Amniotic epithelial cell (primary cell): ENCODE measurements at regions not wholly inside any gene's neighbourhood (a gene's known extent, or its start where the extent isn't known, plus 50 kb on each side); places are given as distances from the start of the nearest gene placed in this dataset.

Source experiments
- DNase-seq: peaks from one replicate; pipeline ENCODE4 v3.0.0-alpha.2; 2010; ENCODE audit warnings: low read depth

- DNase-seq: no peak
Measured at GRCh38 chr7:13293264-13294002, 606.0 kb downstream of the ARL4A start.

DNA sequence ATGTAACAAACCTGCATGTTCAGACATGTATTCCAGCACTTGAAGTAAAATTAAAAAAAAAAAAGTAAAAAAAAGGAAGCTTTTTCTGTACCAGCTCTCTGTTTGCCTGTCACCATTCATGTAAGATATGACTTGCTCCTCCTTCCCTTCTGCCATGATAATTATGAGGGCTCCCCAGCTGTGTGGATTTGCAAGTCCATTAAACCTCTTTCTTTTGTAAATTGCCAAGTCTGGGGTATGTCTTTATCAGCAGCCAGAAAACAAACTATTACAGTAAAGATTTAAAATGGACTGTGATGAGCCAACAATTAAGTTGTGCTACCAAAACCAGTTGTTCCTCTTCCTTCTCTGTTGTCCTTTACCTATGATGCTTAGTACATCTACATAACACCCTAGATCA, 619.6 kb downstream of the ARL4A start:
- DNase-seq: no peak

DNA sequence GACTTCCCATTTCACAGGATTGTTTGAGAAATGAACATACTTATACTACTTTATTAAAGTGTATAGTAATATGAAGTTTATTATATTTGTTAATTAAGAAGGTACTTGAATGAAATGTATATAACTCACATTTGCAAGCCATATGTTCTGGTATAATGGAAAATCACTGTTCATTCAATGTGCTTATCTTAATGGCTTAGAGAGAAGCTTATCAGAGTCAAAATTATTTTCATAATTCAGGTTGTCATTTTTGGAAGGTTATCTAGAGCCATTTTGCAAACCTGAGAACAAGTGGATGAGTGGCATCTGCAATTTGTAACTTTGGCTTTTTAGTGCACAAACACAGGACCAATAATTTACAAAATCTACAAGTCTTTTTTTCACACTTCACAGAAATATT, 621.0 kb downstream of the ARL4A start:
- DNase-seq: no peak

DNA sequence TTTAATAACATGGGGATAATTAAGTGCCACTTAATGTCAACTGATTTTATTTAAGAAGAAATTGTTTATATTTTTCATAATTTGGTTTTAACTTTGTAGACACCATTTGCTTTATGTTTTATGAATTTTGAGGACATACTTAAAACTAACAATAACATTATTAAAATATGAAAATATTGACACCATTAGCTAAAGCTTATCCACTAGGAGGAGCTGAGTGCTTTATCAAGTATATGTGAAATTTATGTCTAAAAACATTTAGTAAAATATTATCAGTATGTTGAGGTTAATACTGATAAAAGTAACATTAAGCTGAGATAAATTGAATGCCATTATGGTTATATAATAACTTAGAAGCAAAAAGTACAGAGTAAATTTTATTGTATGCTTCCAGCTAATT, 622.1 kb downstream of the ARL4A start:
- no peak for DNase-seq

- peak; percentile 1 for DNase-seq
Measured at GRCh38 chr7:13312307-13312706, 624.9 kb downstream of the ARL4A start.

GRCh38 chr7:13320333-13320732, 632.9 kb downstream of the ARL4A start:
- no peak for DNase-seq

DNA sequence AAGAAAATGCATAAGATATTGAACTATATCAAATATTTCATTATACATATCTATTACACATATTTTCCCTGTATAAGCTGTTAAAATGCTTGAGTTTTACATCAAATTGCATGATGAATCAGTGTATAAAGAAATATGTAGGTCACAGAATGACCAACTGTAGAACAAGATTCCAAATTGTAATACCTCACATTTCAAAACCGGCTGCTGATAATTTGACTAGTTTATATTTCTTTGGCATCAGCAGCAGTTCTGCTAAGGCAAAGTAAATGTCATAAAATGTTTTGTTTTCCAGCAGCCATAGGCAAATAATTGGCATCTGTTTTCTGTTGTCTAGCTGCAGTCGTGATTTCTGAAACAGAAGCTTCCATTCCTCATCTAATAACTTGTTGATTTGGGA, 633.9 kb downstream of the ARL4A start:
- DNase-seq: no peak

DNA sequence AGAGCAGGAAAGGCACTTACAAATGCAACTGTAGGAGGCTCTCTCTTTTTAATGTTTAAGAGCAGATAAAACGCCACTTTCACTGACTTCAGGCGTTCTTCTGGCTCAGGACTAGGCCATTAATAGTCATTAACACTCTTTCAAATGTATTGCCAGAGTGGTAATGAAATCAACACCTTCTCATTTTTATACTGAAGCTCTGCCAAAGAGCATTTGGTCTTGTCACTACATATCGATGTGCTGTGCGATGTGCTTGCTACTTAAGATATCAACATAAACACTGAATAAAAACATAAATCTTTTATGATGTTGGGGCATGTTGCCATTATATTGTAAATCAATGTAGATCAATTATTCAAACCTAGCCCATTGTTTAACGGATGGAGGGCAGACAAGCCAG, 634.7 kb downstream of the ARL4A start:
- no peak for DNase-seq

DNA sequence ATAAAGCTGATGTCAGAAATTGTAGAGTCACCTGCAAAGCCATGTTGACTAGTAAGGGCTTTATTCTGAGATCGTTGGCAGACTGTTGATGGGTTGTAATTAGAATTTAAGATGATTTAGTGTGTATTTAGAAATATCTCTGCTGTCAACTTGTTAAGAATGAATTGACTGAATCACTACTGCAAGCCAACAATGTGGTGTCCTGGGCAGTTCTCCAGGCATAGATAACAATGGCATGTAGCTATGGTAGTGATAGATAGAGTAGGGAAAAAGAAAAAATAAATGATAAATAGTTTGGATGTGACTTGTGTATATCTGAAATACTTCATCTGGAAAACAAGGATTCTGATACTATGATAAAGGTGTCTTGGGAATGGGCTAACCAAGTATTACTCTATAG, 640.2 kb downstream of the ARL4A start:
- DNase-seq: peak; percentile 60

GRCh38 chr7:13333371-13333770, 645.9 kb downstream of the ARL4A start:
- no peak for DNase-seq

- peak; percentile 10 for DNase-seq
Measured at GRCh38 chr7:13336227-13336626, 648.8 kb downstream of the ARL4A start.

DNA sequence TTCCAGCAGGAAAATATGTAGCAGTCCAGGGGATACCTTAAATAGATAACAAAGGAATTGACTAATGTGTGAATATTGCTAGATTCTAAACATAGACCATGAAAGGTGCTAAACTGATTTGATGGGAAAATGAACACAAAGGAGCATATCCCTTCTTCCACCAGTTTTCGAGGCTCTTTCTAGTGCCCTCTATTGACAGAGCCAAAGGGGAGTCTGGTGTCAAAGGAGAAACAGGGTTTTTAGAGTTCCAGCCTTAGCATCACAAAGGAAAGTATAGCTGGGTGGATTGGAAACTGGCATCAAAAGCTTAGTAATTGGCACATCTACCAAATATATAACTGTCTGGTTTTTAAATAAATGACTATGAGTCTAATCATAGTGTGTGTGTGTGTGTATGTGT, 636.8 kb downstream of the ETV1 start:
- no peak for DNase-seq

- no peak for DNase-seq
Measured at GRCh38 chr7:13359656-13360055, 629.8 kb downstream of the ETV1 start.

- DNase-seq: no peak
Measured at GRCh38 chr7:13386741-13387140, 602.7 kb downstream of the ETV1 start.

DNA sequence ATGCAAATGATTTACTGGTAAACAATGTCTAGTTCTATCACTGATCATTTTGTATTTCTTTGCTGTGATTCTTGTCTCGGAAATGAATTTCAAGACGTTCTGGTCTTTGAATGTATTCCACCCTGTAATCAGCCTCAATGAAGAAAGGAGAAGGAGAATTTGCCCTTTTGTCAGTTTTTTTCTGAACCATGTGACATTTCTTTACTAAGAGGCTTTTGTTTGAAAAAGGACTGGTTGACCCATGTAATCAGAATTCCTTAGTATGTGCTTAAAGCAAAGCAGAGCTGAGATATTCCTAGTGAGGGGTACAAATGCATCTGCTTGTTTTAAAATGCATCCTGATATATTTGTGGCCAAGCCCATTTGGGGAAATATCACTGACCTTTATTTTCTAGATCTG, 581.6 kb downstream of the ETV1 start:
- no peak for DNase-seq

DNA sequence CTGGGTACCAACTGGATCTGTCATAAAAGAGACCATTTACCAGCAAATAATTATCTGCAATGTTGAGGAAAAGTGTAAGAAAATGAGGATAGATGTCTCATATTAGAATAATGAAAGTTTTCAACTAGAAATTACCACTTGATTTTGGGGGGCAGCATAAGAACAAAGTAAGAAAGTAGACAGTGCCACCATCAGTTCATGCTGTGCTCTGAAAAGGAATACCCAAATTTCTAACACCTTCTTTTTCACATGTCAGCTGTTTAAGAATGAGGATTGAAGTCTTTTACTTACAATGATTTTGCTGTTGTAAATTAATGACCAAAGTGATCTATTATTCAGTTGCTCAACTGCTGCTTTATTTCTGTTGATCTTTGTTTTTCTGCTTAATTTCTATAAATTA, 578.3 kb downstream of the ETV1 start:
- DNase-seq: no peak

DNA sequence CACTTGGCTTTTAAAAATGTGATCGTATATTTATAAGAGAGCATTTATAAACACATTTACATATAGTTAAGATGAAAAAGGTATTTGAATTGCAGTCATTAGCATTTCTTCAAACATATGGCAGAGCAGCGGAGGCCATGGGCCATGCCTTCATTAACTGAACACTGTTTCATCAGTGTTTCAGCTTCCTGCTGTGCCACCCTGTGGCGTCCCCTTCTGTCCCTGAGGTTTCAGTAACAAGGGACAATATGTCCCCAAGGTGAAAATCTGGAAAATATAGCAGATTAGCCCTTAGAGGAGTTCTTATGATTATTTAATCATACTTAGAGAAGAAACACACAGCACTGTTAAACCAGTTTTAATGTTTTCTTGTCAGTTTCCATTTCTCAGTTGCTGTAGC, 577.8 kb downstream of the ETV1 start:
- no peak for DNase-seq

DNA sequence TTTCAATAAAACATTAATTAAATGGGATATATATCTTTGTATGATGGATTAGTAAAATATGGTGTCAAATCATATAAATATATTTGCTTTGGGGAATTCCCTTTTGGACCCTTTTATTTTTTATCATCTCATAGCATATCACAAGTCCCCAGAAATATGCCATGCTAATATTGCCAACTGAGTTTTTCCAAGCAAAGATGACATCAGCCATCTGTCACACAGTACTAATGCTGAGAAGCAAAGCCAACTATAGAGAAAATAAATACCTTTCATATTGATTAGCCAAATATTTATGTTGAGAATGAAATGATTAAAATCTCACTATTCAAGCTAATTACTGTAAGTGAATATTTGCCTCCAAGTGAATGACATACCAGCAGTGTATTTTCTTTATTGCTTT, 575.3 kb downstream of the ETV1 start:
- no peak for DNase-seq

GRCh38 chr7:13414661-13415107, 574.8 kb downstream of the ETV1 start:
- no peak for DNase-seq

GRCh38 chr7:13416071-13416470, 573.4 kb downstream of the ETV1 start:
- DNase-seq: no peak

GRCh38 chr7:13416544-13416943, 572.9 kb downstream of the ETV1 start:
- no peak for DNase-seq

GRCh38 chr7:13420726-13421125, 568.7 kb downstream of the ETV1 start:
- DNase-seq: no peak

DNA sequence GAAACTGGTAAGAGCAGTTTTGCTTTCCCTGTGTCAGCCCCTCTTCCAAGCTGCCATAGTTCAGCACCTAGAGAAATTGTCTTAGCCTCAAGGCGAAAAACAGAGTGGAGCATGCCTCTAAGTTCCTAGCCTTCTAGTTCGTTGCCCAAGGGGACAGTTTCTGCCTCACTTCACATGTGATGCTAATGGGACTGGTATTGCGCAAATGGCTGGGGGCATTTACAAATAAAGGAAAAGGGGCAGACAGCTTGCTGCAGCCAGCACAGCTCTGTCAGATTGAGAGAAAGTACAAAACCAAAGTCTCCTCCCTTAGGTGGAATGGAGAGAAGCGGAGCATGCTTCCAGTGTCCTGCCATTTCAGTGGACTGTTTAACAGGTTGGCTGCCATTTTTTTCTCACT, 567.7 kb downstream of the ETV1 start:
- no peak for DNase-seq

DNA sequence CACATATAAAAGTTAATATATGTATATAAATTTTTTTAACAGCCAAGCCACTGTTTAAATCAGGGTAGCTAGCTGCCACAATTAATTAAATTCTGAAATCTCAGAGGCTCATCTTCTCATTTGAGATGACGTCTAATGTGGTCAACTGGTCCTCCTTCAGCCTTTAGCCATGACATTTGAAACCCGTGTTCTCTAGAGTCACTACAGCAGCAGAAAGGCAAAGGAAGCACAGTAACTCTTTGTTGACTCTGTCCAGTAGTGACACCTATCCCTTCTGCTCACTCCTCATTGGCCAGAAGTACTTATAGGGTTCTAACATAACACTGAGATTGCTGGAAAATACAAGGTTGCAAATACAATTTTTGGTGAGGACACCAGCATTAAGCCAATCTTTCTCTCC, 555.5 kb downstream of the ETV1 start:
- no peak for DNase-seq

DNA sequence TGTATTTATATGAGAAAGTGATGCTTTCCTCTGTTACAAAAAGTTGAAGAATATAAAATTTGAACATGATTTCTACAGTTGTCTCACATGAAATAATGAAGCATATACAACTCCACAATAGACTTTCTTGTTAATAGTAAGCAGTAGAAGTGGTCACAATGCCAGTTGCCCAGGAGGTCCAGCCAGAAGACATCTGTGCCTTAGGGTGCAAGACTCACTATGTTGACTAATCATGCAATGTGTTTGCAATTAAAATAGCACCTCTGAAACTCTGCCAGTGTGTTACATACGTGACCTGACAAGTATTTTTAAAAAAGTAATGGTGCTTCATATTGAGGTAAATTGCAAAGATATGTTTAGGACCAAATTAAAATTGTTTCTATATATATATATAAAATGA, 547.2 kb downstream of the ETV1 start:
- DNase-seq: no peak
